H1 (cell line): ENCODE measurements at regions not wholly inside any gene's neighbourhood (a gene's known extent, or its start where the extent isn't known, plus 50 kb on each side); places are given as distances from the start of the nearest gene placed in this dataset.

Experiments used
- CTCF ChIA-PET: fragments of 300-600 bp; sonication (Branson Sonifier 250); formaldehyde crosslinking; loops from one replicate; lab custom pipeline; 2021; ENCODE audit not compliant: partially characterized antibody; lab: Charles Lee
- POLR2A ChIA-PET: fragments of 300-600 bp; sonication (Branson Sonifier 250); formaldehyde crosslinking; loops from one replicate; lab custom pipeline; 2021; ENCODE audit warnings: inconsistent platforms; ENCODE audit not compliant: partially characterized antibody; lab: Charles Lee
- DNase-seq, 2 experiments: peaks; one replicate each; pipeline versions ENCODE4 v3.0.0 to v3.0.0-alpha.2; 2010 to 2022; ENCODE audit warnings: low spot score in 2 of 2, low read depth in 1 of 2, mixed read lengths in 1 of 2
- FAIRE-seq: peaks from 2 replicates; lab custom pipeline; 2011; peaks lifted over from hg19 to GRCh38; lab: Jason Lieb, UNC
- H2AFZ ChIP-seq: 2 replicates; pipeline ENCODE4 v1.8.1; 2012; ENCODE audit warnings: low read length, inconsistent platforms
- H2AK5ac ChIP-seq: 2 replicates; pipeline ENCODE4 v1.6.1; 2013; ENCODE audit warnings: low read depth, low read length
- H2BK120ac ChIP-seq: replicated peaks from 2 replicates; pipeline ENCODE3; 2013; ENCODE audit warnings: low read depth, low read length, inconsistent platforms
- H2BK12ac ChIP-seq: 2 replicates; pipeline ENCODE4 v1.6.1; 2013; ENCODE audit warnings: low read depth, low read length
- H2BK15ac ChIP-seq: 2 replicates; pipeline ENCODE4 v1.6.1; 2013; ENCODE audit warnings: low read length
- H2BK20ac ChIP-seq: 2 replicates; pipeline ENCODE4 v1.6.1; 2013; ENCODE audit warnings: low read length
- H2BK5ac ChIP-seq: 2 replicates; pipeline ENCODE4 v1.6.1; 2013; ENCODE audit warnings: low read depth, low read length
- H3K14ac ChIP-seq: 2 replicates; pipeline ENCODE4 v1.6.1; 2013; ENCODE audit warnings: inconsistent platforms; ENCODE audit not compliant: insufficient read length
- H3K18ac ChIP-seq: 2 replicates; pipeline ENCODE4 v1.6.1; 2013; ENCODE audit warnings: low read length; ENCODE audit errors: extremely low read depth
- H3K23ac ChIP-seq: 2 replicates; pipeline ENCODE4 v1.6.1; 2013; ENCODE audit warnings: inconsistent platforms; ENCODE audit not compliant: insufficient read length
- H3K23me2 ChIP-seq: 2 replicates; pipeline ENCODE4 v1.6.1; 2013; ENCODE audit warnings: low read depth, low read length
- H3K27ac ChIP-seq: 2 replicates; pipeline ENCODE4 v1.6.1; 2011; ENCODE audit warnings: low read depth, low read length, inconsistent platforms
- H3K27me3 ChIP-seq, 4 experiments: replicated peaks in 1 of 4; 1 replicate in 1 of 4; 2 replicates in 3 of 4; pipeline versions ENCODE4 v1.6.1 to v1.8.1; 2011 to 2013; ENCODE audit warnings: low read length in 3 of 4, mild to moderate bottlenecking in 3 of 4, inconsistent platforms in 2 of 4, mixed read lengths in 2 of 4, moderate library complexity in 1 of 4; ENCODE audit not compliant: control insufficient read depth in 3 of 4, insufficient read depth in 3 of 4; ENCODE audit errors: extremely low read depth in 1 of 4
- H3K36me3 ChIP-seq, 4 experiments: 2 replicates each; pipeline versions ENCODE4 v1.6.1 to v1.8.1; 2011 to 2013; ENCODE audit warnings: mild to moderate bottlenecking in 4 of 4, low read length in 3 of 4, moderate library complexity in 2 of 4, control low read depth in 1 of 4, inconsistent platforms in 1 of 4; ENCODE audit not compliant: insufficient read depth in 4 of 4, control insufficient read depth in 2 of 4
- H3K4ac ChIP-seq: replicated peaks from 2 replicates; pipeline ENCODE3; 2013; ENCODE audit warnings: low read length, low read depth, mixed read lengths, inconsistent platforms; ENCODE audit not compliant: insufficient read length
- H3K4me1 ChIP-seq, 4 experiments: replicated peaks in 1 of 4; 1 replicate in 1 of 4; 2 replicates in 3 of 4; pipeline versions ENCODE4 v1.6.1 to v1.8.1; 2011 to 2013; ENCODE audit warnings: low read length in 3 of 4, inconsistent platforms in 2 of 4, mixed read lengths in 1 of 4; ENCODE audit not compliant: insufficient read depth in 4 of 4, control insufficient read depth in 3 of 4
- H3K4me2 ChIP-seq, 2 experiments: 2 replicates each; pipeline versions ENCODE4 v1.6.1 to v1.8.1; 2011 to 2013; ENCODE audit warnings: low read depth in 2 of 2, low read length in 2 of 2, control low read depth in 1 of 2, inconsistent platforms in 1 of 2, mild to moderate bottlenecking in 1 of 2; ENCODE audit not compliant: insufficient read depth in 1 of 2
- H3K4me3 ChIP-seq, 4 experiments: fragments of 200-600, 300-600 bp in 1 of 4; sonication (generic), shearing (Covaris generic), sonication (Bioruptor Twin) in 1 of 4; 2 replicates each; pipeline versions ENCODE4 v1.5.1 to v1.8.1; 2011 to 2016; ENCODE audit warnings: low read length in 4 of 4, low read depth in 3 of 4, control low read depth in 2 of 4, inconsistent platforms in 2 of 4, mild to moderate bottlenecking in 2 of 4, mixed read lengths in 1 of 4, moderate library complexity in 1 of 4; ENCODE audit not compliant: insufficient read depth in 2 of 4; ENCODE audit errors: extremely low read depth in 1 of 4
- H3K56ac ChIP-seq: replicated peaks from 2 replicates; pipeline ENCODE3; 2013; ENCODE audit warnings: low read depth, mild to moderate bottlenecking, mixed read lengths, low read length, inconsistent platforms; ENCODE audit not compliant: insufficient read length
- H3K79me1 ChIP-seq: 2 replicates; pipeline ENCODE4 v1.6.1; 2013; ENCODE audit warnings: low read depth, low read length, control low read depth
- H3K79me2 ChIP-seq, 2 experiments: 2 replicates each; pipeline versions ENCODE4 v1.6.1 to v1.8.1; 2012 to 2013; ENCODE audit warnings: low read length in 2 of 2, mild to moderate bottlenecking in 2 of 2, inconsistent platforms in 1 of 2; ENCODE audit not compliant: insufficient read depth in 2 of 2, control insufficient read depth in 1 of 2
- H3K9ac ChIP-seq, 4 experiments: replicated peaks in 1 of 4; 1 replicate in 1 of 4; 2 replicates in 3 of 4; pipeline versions ENCODE4 v1.6.1 to v1.8.1; 2011 to 2013; ENCODE audit warnings: low read depth in 3 of 4, low read length in 3 of 4, control low read depth in 2 of 4, mild to moderate bottlenecking in 2 of 4, moderate library complexity in 2 of 4, inconsistent platforms in 1 of 4; ENCODE audit errors: extremely low read depth in 1 of 4
- H3K9me3 ChIP-seq, 2 experiments: 2 replicates each; pipeline versions ENCODE4 v1.6.1 to v1.8.1; 2012 to 2013; ENCODE audit warnings: mild to moderate bottlenecking in 2 of 2, moderate library complexity in 2 of 2, control low read depth in 1 of 2, inconsistent platforms in 1 of 2, low read depth in 1 of 2, low read length in 1 of 2, mixed read lengths in 1 of 2; ENCODE audit not compliant: insufficient read depth in 2 of 2
- H4K20me1 ChIP-seq, 2 experiments: replicated peaks in 1 of 2; 2 replicates each; pipeline versions ENCODE3 to v1.8.1; 2011 to 2013; ENCODE audit warnings: inconsistent platforms in 2 of 2, low read length in 2 of 2, mild to moderate bottlenecking in 1 of 2; ENCODE audit not compliant: insufficient read depth in 2 of 2, control insufficient read depth in 1 of 2
- H4K5ac ChIP-seq: 2 replicates; pipeline ENCODE4 v1.6.1; 2013; ENCODE audit warnings: low read length, low read depth, mixed read lengths, inconsistent platforms; ENCODE audit not compliant: insufficient read length
- H4K8ac ChIP-seq: 2 replicates; pipeline ENCODE4 v1.8.0; 2013; ENCODE audit warnings: mild to moderate bottlenecking, moderate library complexity, low read length, inconsistent platforms; ENCODE audit not compliant: insufficient read depth; ENCODE audit errors: extremely low read depth
- H4K91ac ChIP-seq: replicated peaks from 2 replicates; pipeline ENCODE3; 2013; ENCODE audit warnings: low read length, mixed read lengths, inconsistent platforms; ENCODE audit not compliant: insufficient read length
- ASH2L ChIP-seq: fragments of 200-600, 300-600 bp; sonication (generic); IDR thresholded peaks from one replicate; pipeline ENCODE4 v1.7.1; 2017; ENCODE audit warnings: low read length
- CHD1 ChIP-seq: IDR thresholded peaks from 2 replicates; pipeline ENCODE4 v1.6.1; 2012; ENCODE audit warnings: low read depth, low read length, improper control_type of control experiment
- EGR1 ChIP-seq: IDR thresholded peaks from 2 replicates; pipeline ENCODE4 v1.6.1; 2011; ENCODE audit warnings: low read depth, low read length, borderline replicate concordance
- GTF2F1 ChIP-seq: IDR thresholded peaks from 2 replicates; pipeline ENCODE4 v1.6.1; 2012; ENCODE audit warnings: low read depth, low read length, improper control_type of control experiment, borderline replicate concordance
- HDAC6 ChIP-seq: IDR thresholded peaks from one replicate; pipeline ENCODE4 v1.7.1; 2012; ENCODE audit warnings: low read depth, mild to moderate bottlenecking, inconsistent platforms, low read length, moderate library complexity
- JUND ChIP-seq: IDR thresholded peaks from 2 replicates; pipeline ENCODE4 v1.6.1; 2011; ENCODE audit warnings: mild to moderate bottlenecking, improper control_type of control experiment, low read length
- KDM4A ChIP-seq: IDR thresholded peaks from one replicate; pipeline ENCODE4 v1.7.1; 2012; ENCODE audit warnings: low read depth, mild to moderate bottlenecking, moderate library complexity, low read length, inconsistent platforms; ENCODE audit not compliant: severe bottlenecking
- RNF2 ChIP-seq: fragments of 200-900, 300-1000 bp; sonication (generic); IDR thresholded peaks from 2 replicates; pipeline ENCODE4 v1.7.1; 2016; ENCODE audit warnings: borderline replicate concordance, low read depth, mild to moderate bottlenecking, antibody characterized with exemption, low read length; ENCODE audit not compliant: poor library complexity, severe bottlenecking; ENCODE audit errors: missing control alignments
- TAF1 ChIP-seq: IDR thresholded peaks from 2 replicates; pipeline ENCODE4 v1.6.1; 2011; ENCODE audit warnings: mild to moderate bottlenecking, low read depth, low read length
- TEAD4 ChIP-seq: IDR thresholded peaks from 2 replicates; pipeline ENCODE4 v1.6.1; 2012; ENCODE audit warnings: low read depth, low read length, inconsistent platforms, mixed read lengths
- YY1 ChIP-seq: IDR thresholded peaks from 2 replicates; pipeline ENCODE4 v1.6.1; 2011; ENCODE audit warnings: low read depth, mild to moderate bottlenecking, low read length
- WGBS, 2 experiments: shearing (Covaris generic) in 1 of 2; methylation state at CpG; one replicate each; pipeline versions ENCODE4 v1.1.6 to v1.1.7; 2013 to 2015; ENCODE audit warnings: low lambda C conversion rate in 2 of 2, mixed read lengths in 2 of 2, inconsistent platforms in 1 of 2, low coverage in 1 of 2, missing lambda C conversion rate in 1 of 2; ENCODE audit not compliant: insufficient replicate concordance in 2 of 2, insufficient coverage in 1 of 2, insufficient read length in 1 of 2; ENCODE audit errors: extremely low coverage in 1 of 2, missing lambda C conversion rate in 1 of 2; 5-methylcytosine and 5-hydroxymethylcytosine counted together

- Histone ChIP-seq H2AFZ (no peak overlapping the region), H2BK120ac (no peak overlapping the region), H3K4ac (no peak overlapping the region), H3K4me2 (no peak overlapping the region), H2BK5ac (no peak overlapping the region), H2BK12ac (no peak overlapping the region), H3K23me2 (no peaks in the 10 kb centered on the region), H3K27ac (no peak overlapping the region), H3K36me3 (no peaks in the 10 kb centered on the region), H3K18ac (no peak overlapping the region), H3K14ac (no peak overlapping the region), H3K9ac (no peak overlapping the region), H3K23ac (no peak overlapping the region), H4K91ac (no peak overlapping the region), H3K9me3 (no peaks in the 10 kb centered on the region), H3K27me3 (no peaks in the 10 kb centered on the region), H3K79me1 (no peaks in the 10 kb centered on the region), H3K79me2 (no peaks in the 10 kb centered on the region), H4K20me1 (no peaks in the 10 kb centered on the region), H3K4me3 (no peak overlapping the region), H4K5ac (no peak overlapping the region), H3K56ac (no peak overlapping the region), H3K4me1 (no peaks in the 10 kb centered on the region), H2AK5ac (no peak overlapping the region), H4K8ac (no peak overlapping the region), H2BK20ac (no peak overlapping the region), H2BK15ac (no peak overlapping the region)
- POLR2A ChIA-PET = no interaction called here
- no peak for TF ChIP-seq CHD1
- no peak for TF ChIP-seq JUND
- TF ChIP-seq KDM4A = no peak
- TF ChIP-seq TAF1 = no peak
- TF ChIP-seq EGR1 = no peak
- TF ChIP-seq HDAC6 = no peak
- no peak for TF ChIP-seq RNF2
- no peak for TF ChIP-seq ASH2L
- TF ChIP-seq TEAD4 = no peak
- no peak for TF ChIP-seq GTF2F1
- TF ChIP-seq YY1 = no peak
- 79% methylated on average over 3 of the region's 3 CpGs; no CpG with 5 or more reads in 1 of the 2 experiments for WGBS, 2 experiments
- DNase-seq (no peak), FAIRE-seq (no peak)
- CTCF ChIA-PET = no interaction called here
Measured at GRCh38 chr3:194761384-194761783, 75.7 kb downstream of the FAM43A start.
